ENCODE measurements at regions not wholly inside any gene's neighbourhood (a gene's known extent, or its start where the extent isn't known, plus 50 kb on each side); places are given as distances from the start of the nearest gene placed in this dataset.

GRCh38 chr3:30945291-30945690 lies 50.8 kb upstream of the GADL1 start:
- TF ChIP-seq, protein P1, sequence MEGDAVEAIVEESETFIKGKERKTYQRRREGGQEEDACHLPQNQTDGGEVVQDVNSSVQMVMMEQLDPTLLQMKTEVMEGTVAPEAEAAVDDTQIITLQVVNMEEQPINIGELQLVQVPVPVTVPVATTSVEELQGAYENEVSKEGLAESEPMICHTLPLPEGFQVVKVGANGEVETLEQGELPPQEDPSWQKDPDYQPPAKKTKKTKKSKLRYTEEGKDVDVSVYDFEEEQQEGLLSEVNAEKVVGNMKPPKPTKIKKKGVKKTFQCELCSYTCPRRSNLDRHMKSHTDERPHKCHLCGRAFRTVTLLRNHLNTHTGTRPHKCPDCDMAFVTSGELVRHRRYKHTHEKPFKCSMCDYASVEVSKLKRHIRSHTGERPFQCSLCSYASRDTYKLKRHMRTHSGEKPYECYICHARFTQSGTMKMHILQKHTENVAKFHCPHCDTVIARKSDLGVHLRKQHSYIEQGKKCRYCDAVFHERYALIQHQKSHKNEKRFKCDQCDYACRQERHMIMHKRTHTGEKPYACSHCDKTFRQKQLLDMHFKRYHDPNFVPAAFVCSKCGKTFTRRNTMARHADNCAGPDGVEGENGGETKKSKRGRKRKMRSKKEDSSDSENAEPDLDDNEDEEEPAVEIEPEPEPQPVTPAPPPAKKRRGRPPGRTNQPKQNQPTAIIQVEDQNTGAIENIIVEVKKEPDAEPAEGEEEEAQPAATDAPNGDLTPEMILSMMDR (IDR thresholded peaks at IDR 0.05), result no peak
- Mint-ChIP-seq H3K4me1 (ENCODE audit: low read depth) (no peaks in the 10 kb centered on the region), H3K4me3 (no peak overlapping the region), H3K9me3 (no peaks in the 10 kb centered on the region), H3K36me3 (ENCODE audit: low read depth) (no peaks in the 10 kb centered on the region), H3K27ac (no peak overlapping the region), H3K27me3 (ENCODE audit: insufficient read depth) (peaks cover 2% of the 10 kb centered on the region)
- no peak for DNase-seq

DNA sequence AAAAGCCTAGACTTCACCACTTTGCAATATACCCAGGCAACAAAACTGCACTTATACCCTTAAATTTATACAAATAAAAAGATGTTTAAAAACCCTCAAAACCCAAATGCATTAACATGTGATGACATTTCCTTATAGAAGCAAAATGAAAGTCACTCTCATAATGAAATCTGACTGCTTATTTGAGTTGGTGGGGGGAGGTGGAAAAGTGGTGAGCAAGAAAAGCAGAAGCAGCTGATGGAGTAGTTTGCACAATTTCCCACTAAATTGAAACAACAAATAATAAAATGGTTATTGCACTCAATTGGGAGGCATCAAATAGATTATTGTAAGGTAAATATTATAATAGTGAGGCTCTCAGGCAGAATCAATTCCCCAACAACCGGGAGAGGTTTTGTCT lies 54.0 kb upstream of the GADL1 start:
- H3K27me3 Mint-ChIP-seq (ENCODE audit: insufficient read depth), result peaks cover 7% of the 10 kb centered on the region
- no peak overlapping the region for H3K27ac Mint-ChIP-seq
- TF ChIP-seq, protein P1 (IDR thresholded peaks at IDR 0.05), result no peak

GRCh38 chr3:30951826-30952225 lies 57.4 kb upstream of the GADL1 start:
- H3K27ac Mint-ChIP-seq, result no peak overlapping the region
- peaks cover 7% of the 10 kb centered on the region for H3K27me3 Mint-ChIP-seq (ENCODE audit: insufficient read depth)
- no peaks in the 10 kb centered on the region for H3K9me3 Mint-ChIP-seq
- H3K4me1 Mint-ChIP-seq (ENCODE audit: low read depth), result no peaks in the 10 kb centered on the region
- TF ChIP-seq, protein P1 (IDR thresholded peaks at IDR 0.05), result no peak
- H3K36me3 Mint-ChIP-seq (ENCODE audit: low read depth), result no peaks in the 10 kb centered on the region
- DNase-seq, result no peak
- H3K4me3 Mint-ChIP-seq, result no peak overlapping the region

More for the DNA sequence above, 54.0 kb upstream of the GADL1 start:
- no peaks in the 10 kb centered on the region for H3K9me3 Mint-ChIP-seq
- H3K36me3 Mint-ChIP-seq (ENCODE audit: low read depth), result no peaks in the 10 kb centered on the region
- no peak overlapping the region for H3K4me3 Mint-ChIP-seq
- H3K4me1 Mint-ChIP-seq (ENCODE audit: low read depth), result no peaks in the 10 kb centered on the region
- DNase-seq, result no peak

DNA sequence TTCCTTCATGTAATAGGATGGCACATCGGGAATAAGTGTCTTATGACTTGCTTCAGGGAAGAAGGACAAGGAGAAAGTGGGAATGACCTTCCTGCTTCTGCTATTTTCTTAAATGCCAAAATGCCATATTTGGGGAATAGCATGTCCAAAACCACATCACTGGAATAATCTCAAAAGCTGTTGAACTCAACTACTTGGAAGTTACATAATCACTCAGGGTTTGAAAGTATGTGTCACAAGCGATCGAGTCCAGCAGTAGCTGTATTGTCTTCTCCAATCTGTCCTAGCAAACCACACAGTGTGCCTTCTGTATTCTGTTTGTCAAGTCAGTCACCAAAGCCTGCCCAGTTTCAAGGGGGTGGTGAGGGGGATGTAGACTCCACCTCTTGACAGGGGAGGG lies 58.3 kb upstream of the GADL1 start:
- Mint-ChIP-seq H3K27me3 (ENCODE audit: insufficient read depth) (peaks cover 7% of the 10 kb centered on the region), H3K4me1 (ENCODE audit: low read depth) (no peaks in the 10 kb centered on the region), H3K4me3 (no peak overlapping the region), H3K27ac (no peak overlapping the region), H3K9me3 (no peaks in the 10 kb centered on the region), H3K36me3 (ENCODE audit: low read depth) (no peaks in the 10 kb centered on the region)
- DNase-seq, result no peak
- TF ChIP-seq, protein P1 (IDR thresholded peaks at IDR 0.05), result no peak

DNA sequence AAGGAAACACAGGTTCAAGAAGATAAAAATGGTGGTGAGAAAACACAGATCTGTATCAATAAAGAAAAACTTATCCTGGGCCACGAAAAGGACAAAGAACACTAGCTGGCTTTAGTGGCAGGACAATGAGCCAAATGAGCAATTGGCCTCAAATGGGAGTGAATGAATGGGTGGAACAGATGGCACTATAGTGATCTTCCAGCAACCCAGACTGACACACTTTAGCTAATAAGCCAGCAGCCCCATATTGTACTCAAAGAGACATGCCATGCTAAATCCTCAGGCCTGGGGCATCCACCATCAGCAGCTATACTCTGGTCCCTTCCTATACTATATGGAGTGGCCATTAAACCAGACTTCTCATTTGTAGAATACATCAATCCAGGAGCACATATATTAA lies 60.0 kb upstream of the GADL1 start:
- Mint-ChIP-seq H3K36me3 (ENCODE audit: low read depth) (peaks cover 7% of the 10 kb centered on the region; the same call in 1 of the 2 replicates), H3K4me1 (ENCODE audit: low read depth) (no peaks in the 10 kb centered on the region), H3K27ac (no peak overlapping the region), H3K9me3 (peaks cover 10% of the 10 kb centered on the region; the same call in 1 of the 2 replicates), H3K4me3 (no peak overlapping the region), H3K27me3 (ENCODE audit: insufficient read depth) (peaks cover 11% of the 10 kb centered on the region)
- TF ChIP-seq, protein P1 (IDR thresholded peaks at IDR 0.05), result no peak
- DNase-seq, result no peak

- no peak for DNase-seq
- Mint-ChIP-seq H3K36me3 (ENCODE audit: low read depth) (peaks cover 7% of the 10 kb centered on the region; the same call in 1 of the 2 replicates), H3K4me3 (no peak overlapping the region), H3K27ac (no peak overlapping the region), H3K4me1 (ENCODE audit: low read depth) (peaks cover 12% of the 10 kb centered on the region), H3K27me3 (ENCODE audit: insufficient read depth) (peaks cover 4% of the 10 kb centered on the region; the same call in 1 of the 2 replicates), H3K9me3 (peaks cover 10% of the 10 kb centered on the region; the same call in 1 of the 2 replicates)
- TF ChIP-seq, protein P1 (IDR thresholded peaks at IDR 0.05), result no peak
Measured at GRCh38 chr3:30962084-30962483, 67.6 kb upstream of the GADL1 start.
